Duodenal mucosa (tissue), 2 donors: ENCODE measurements at regions not wholly inside any gene's neighbourhood (a gene's known extent, or its start where the extent isn't known, plus 50 kb on each side); places are given as distances from the start of the nearest gene placed in this dataset.
"Not testable (repeated sequence)": the region's sequence is repeated elsewhere in the genome, so short reads cannot be mapped to it uniquely, and the experiment has no call there.

Source experiments
- H3K27ac ChIP-seq: one replicate; pipeline ENCODE4 v1.7.0; 2013; ENCODE audit warnings: low read depth, low read length
- H3K27me3 ChIP-seq, 2 donors: one replicate each; pipeline ENCODE4 v1.7.0; 2013; ENCODE audit warnings: low read length in 2 of 2, control low read depth in 1 of 2; ENCODE audit not compliant: insufficient read depth in 2 of 2, control insufficient read depth in 1 of 2
- H3K36me3 ChIP-seq, 2 donors: one replicate each; pipeline ENCODE4 v1.7.0; 2013; ENCODE audit warnings: low read length in 2 of 2, control low read depth in 1 of 2; ENCODE audit not compliant: insufficient read depth in 2 of 2, control insufficient read depth in 1 of 2
- H3K4me1 ChIP-seq, 2 donors: one replicate each; pipeline ENCODE4 v1.7.0; 2013; ENCODE audit warnings: low read length in 2 of 2, control low read depth in 1 of 2; ENCODE audit not compliant: insufficient read depth in 2 of 2, control insufficient read depth in 1 of 2
- H3K4me3 ChIP-seq, 2 donors: one replicate each; pipeline ENCODE4 v1.7.0; 2013; ENCODE audit warnings: low read length in 2 of 2, low read depth in 1 of 2
- H3K9ac ChIP-seq, 2 donors: one replicate each; pipeline ENCODE4 v1.7.0; 2013; ENCODE audit warnings: low read length in 2 of 2, low read depth in 1 of 2
- H3K9me3 ChIP-seq, 2 donors: one replicate each; pipeline ENCODE4 v1.7.0; 2013; ENCODE audit warnings: low read length in 2 of 2, control low read depth in 1 of 2; ENCODE audit not compliant: control insufficient read depth in 1 of 2

DNA sequence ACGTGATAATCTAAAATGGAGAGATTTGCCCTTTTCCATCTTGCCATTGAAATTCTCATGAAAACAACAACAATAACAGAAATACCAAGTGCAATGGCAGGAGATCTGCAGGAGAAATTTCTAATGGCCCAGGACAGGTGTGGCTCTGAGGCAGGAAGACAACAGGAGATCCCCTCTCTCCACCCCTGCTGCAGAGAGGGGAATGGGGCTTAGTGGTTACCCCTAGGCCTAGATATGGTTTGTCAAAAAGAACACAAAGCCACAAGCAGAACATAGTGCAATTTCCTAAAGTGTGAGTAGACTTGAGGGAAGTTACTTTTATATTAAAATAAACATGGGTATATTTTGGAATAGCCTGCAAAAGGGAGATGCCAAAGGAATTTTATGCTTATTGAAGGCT is 369.5 kb downstream of the KCNRG start:
- peaks cover 0 to 5% of the 10 kb centered on the region in 2 donors for H3K9me3 ChIP-seq
- no peak overlapping the region for H3K4me3 ChIP-seq
- no peak overlapping the region for H3K27ac ChIP-seq

DNA sequence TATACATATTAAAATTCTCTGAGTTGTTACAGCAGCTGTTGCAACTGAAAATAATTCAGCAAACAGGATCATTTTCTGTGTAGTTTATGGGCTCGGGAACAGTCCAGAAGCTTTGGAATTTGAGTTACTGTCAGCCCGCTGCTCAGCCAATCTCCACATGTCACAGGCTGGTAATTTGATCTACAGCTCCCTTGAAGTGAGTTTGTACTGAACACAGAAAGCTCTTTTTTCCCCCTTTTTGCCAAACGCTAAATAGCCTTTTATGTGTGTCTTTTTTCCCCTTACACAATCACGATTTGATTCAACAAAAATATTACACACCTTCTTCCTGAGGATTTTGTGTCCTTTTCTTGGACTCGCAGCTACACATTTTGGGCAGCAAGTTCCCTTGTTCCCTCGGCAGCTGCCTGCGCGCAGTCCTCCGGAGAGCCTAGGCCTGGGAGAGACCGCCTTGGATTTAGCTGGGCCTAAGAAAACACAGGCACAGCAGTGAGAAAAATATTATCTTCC is 371.4 kb downstream of the KCNRG start:
- Histone ChIP-seq H3K27ac (no peak overlapping the region), H3K9me3 (no peaks in the 10 kb centered on the region), H3K4me3 (no peak overlapping the region), H3K27me3 (no peaks in the 10 kb centered on the region), H3K4me1 (peaks cover 0 to 3% of the 10 kb centered on the region in 2 donors), H3K36me3 (no peaks in the 10 kb centered on the region), H3K9ac (no peak overlapping the region)

More for the DNA sequence above, 369.5 kb downstream of the KCNRG start:
- H3K27me3 ChIP-seq, result no peaks in the 10 kb centered on the region
- peaks cover 0 to 3% of the 10 kb centered on the region in 2 donors for H3K4me1 ChIP-seq
- H3K9ac ChIP-seq, result no peak overlapping the region
- no peaks in the 10 kb centered on the region for H3K36me3 ChIP-seq

DNA sequence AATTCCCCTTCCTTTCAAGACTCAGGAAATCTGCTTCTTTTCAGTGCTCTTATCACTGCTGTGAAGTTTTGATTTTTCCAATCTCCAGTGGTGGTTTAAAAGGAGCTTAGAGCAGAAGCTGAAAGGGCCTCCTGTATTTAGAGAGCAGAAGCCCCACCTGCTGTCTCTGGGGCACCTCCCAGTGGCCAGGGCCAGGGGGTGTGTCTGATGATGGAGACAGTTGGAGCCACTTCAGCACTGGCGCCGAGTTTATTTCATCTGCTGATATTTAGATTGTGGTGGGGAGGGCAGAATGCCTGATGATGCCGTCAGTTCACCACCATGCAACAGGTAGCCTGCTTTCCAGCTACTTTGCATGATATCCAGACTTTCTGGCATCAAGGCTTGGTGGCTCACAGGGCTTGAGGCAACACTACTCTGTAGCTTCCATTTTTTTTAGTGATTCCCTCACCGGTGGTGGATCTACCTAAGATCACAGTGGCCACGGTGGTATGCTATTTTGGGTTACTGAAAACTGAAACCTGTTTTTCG is 371.9 kb downstream of the KCNRG start:
- Histone ChIP-seq H3K27me3 (no peaks in the 10 kb centered on the region), H3K4me3 (no peak overlapping the region), H3K36me3 (no peaks in the 10 kb centered on the region), H3K4me1 (peaks cover 0 to 3% of the 10 kb centered on the region in 2 donors), H3K9me3 (no peaks in the 10 kb centered on the region), H3K27ac (no peak overlapping the region), H3K9ac (no peak overlapping the region)

DNA sequence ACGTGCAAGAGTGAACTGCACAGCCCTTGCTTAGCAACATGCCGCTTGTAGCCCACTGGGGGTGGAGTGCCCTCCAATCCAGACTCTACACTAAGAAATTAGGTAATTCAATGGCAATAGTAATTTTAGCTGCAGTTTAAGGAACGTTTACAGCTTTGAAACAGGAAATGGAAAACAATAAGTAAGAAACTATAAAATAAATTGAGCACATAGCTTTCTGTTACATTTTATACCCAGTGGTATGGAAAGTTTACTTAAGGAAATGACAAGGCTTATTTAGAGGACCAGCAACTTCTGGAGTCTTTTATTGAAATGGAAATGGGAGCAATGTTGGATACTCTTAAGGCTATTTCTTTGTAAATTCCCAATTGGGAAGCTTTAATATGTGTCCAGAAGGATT is 373.2 kb downstream of the KCNRG start:
- H3K9me3 ChIP-seq, result no peaks in the 10 kb centered on the region
- H3K27me3 ChIP-seq, result no peaks in the 10 kb centered on the region

DNA sequence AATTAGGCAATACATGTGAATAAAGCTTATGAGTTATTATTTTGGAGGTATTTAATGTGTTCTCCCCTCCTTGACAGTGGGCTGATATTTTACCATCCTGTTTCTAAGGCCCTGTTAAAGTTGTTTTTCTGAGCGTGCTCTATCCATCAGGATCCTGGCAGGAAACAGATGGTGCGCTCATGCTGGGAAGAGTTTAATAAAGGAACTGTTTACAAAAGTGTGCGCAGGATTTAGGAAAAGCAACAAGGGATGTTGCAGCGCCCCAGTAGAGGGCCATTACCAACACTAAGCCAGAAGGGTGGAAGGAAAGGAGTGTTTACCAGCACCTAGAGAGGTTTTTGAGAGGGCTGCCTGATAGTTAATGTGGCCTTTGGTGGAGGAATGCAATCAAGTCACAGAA is 374.5 kb downstream of the KCNRG start:
- peaks cover 0 to 3% of the 10 kb centered on the region in 2 donors for H3K4me1 ChIP-seq
- no peaks in the 10 kb centered on the region for H3K27me3 ChIP-seq
- no peaks in the 10 kb centered on the region for H3K36me3 ChIP-seq
- no peak overlapping the region for H3K9ac ChIP-seq
- no peak overlapping the region for H3K4me3 ChIP-seq
- H3K27ac ChIP-seq, result no peak overlapping the region
- H3K9me3 ChIP-seq, result no peaks in the 10 kb centered on the region

More for the DNA sequence above, 373.2 kb downstream of the KCNRG start:
- Histone ChIP-seq H3K27ac (no peak overlapping the region), H3K9ac (no peak overlapping the region), H3K4me1 (peaks cover 0 to 3% of the 10 kb centered on the region in 2 donors), H3K36me3 (no peaks in the 10 kb centered on the region), H3K4me3 (no peak overlapping the region)

DNA sequence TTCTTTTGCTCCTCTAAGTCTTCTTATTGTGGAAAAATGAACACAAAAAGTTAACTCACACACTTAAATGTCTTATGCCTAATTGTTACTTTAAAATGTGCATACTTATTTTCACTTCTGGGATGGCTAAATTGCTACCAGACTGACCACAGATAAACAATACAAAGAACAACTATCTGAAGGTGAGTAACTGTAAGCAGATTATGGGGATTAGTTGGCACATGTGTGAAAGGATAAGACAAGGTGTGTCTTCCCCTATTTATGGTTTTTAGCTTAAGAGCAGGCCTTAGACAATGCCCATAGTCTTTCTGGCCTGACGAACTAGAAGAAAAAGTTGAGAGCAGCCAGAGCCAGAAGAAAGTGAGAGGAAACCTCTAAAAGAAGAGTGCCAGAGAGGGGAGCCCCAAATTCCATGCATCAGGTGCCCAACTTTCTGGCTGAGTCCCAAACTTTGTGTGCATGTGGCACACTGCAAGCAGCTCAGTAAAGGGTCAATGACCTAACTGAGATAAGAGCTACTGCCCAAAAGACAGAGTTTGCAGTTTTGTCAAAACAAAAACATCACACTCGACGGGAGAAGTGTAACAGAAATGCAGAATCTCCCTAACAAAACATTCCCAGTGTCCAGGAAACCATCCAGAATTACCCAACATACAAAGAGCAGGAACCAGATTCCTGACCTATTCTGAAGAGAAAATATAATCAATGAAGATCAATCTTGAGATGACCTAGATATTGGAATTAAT is 375.4 kb downstream of the KCNRG start:
- H3K27ac ChIP-seq, result no peak overlapping the region
- H3K4me3 ChIP-seq, result no peak overlapping the region
- peaks cover 0 to 3% of the 10 kb centered on the region in 2 donors for H3K4me1 ChIP-seq
- H3K9me3 ChIP-seq, result no peaks in the 10 kb centered on the region
- no peak overlapping the region for H3K9ac ChIP-seq
- H3K27me3 ChIP-seq, result no peaks in the 10 kb centered on the region
- H3K36me3 ChIP-seq, result no peaks in the 10 kb centered on the region

DNA sequence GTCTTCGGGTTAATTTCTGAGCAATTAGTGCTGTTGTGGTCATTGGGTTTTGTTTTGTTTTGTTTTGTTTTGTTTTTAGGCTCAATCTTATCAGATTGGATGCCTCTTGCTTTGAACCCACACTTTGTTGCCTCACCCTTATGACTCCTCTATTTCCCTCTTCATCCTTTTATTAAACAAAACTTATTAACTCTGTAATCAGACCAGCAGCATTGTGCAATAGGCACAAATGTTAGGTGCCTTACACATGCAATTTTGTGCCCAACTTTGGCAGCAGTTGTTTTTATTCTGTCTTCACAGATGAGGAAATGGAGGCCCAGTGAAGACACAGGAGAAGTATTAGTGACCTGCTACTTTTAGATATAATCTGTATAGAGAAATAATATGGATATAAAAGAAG is 377.7 kb downstream of the KCNRG start:
- Histone ChIP-seq H3K36me3 (no peaks in the 10 kb centered on the region), H3K27ac (no peak overlapping the region), H3K27me3 (no peaks in the 10 kb centered on the region), H3K4me3 (no peak overlapping the region), H3K4me1 (no peaks in the 10 kb centered on the region), H3K9me3 (no peaks in the 10 kb centered on the region), H3K9ac (no peak overlapping the region)

DNA sequence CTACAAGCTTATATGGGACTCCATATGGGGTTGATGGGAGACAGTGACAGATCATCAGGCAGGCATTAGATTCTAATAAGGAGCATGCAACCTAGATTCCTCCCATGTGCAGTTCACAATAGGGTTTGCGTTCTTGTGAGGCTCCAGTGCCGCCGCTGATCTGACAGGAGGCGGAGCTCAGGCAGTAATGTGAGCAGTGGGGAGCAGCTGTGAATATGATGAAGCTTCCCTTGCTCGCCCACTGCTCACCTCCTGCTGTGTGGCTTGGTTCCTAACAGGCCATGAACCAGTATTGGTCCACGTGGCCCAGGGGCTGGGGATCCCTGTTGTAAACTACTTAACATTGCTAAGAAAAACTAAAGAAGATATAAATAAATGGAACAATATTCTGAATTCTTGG is 378.4 kb downstream of the KCNRG start:
- Histone ChIP-seq H3K36me3 (no peaks in the 10 kb centered on the region), H3K9me3 (no peaks in the 10 kb centered on the region), H3K9ac (no peak overlapping the region), H3K27ac (no peak overlapping the region), H3K27me3 (no peaks in the 10 kb centered on the region), H3K4me1 (no peaks in the 10 kb centered on the region), H3K4me3 (no peak overlapping the region)

DNA sequence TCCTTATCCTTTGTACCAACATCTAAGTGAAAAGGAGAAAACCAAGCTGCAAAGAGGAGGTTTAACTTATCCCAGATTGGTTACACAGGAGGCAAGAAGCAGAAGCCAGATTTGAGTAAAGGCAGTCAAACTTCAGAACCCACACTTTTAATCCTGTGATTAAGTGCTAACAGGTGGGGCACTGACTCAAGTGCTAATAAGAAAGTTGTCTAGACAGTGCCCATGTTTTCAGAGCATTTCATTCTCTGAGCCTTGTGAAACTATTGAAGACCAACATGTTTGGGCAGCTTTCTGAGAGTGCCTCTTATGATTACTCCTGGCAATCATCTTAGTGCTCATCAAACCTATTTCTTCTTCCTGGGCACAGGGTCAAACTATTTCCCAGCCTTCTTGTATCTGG is 380.8 kb downstream of the KCNRG start:
- Histone ChIP-seq H3K9me3 (no peaks in the 10 kb centered on the region), H3K4me3 (no peak overlapping the region), H3K27me3 (no peaks in the 10 kb centered on the region), H3K9ac (no peak overlapping the region), H3K36me3 (no peaks in the 10 kb centered on the region), H3K4me1 (peaks cover 0 to 5% of the 10 kb centered on the region in 2 donors), H3K27ac (no peak overlapping the region)

DNA sequence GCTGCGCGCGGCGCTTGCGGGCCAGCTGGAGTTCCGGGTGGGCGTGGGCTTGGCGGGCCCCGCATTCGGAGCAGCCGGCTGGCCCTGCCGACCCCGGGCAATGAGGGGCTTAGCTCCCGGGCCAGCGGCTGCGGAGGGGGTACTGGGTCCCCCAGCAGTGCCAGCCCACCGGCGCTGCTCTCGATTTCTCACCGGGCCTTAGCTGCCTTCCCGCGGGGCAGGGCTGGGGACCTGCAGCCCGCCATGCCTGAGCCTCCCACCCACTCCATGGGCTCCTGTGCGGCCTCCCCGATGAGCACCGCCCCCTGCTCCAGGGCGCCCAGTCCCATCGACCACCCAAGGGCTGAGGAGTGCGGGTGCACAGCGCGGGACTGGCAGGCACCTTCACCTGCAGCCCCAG is 381.4 kb downstream of the KCNRG start:
- H3K4me3 ChIP-seq, H3K27ac ChIP-seq, H3K9ac ChIP-seq, H3K27me3 ChIP-seq, H3K36me3 ChIP-seq, H3K9me3 ChIP-seq, H3K4me1 ChIP-seq: not testable (repeated sequence)
